GM18951 (cell line): ENCODE measurements at regions not wholly inside any gene's neighbourhood (a gene's known extent, or its start where the extent isn't known, plus 50 kb on each side); places are given as distances from the start of the nearest gene placed in this dataset.

Experiments used
- POLR2A ChIP-seq: IDR thresholded peaks from 4 replicates; pipeline ENCODE4 v1.6.1; 2011; ENCODE audit warnings: mild to moderate bottlenecking; ENCODE audit not compliant: insufficient read length, insufficient read depth; ENCODE audit errors: extremely low read depth
- in situ Hi-C: fragments of 300-500 bp; cut with MboI; formaldehyde crosslinking; loops from one replicate; pipeline ENCODE4 v1.12.0; 2022; ENCODE audit warnings: low sequenced_read_pairs, mixed read lengths, inconsistent platforms; ENCODE audit not compliant: unreplicated experiment

DNA sequence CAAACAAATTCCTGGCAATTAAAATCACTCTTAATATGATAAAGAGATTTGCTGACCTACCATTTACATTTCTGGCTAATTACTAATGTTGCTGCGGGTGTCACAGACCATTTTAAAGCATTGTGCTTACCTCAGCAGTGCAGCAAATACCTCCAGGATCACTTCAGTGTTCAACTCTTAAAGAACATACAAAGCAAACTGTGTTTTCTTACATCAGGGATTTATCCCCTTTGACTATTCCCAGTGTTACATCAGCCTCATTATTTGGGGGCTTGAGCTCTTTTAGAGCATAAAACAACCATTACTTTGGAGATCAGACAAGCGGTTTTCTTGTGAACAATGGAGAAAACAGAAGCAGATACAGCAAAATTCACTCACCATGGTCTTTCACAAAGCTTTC lies 185.4 kb downstream of the LYPLAL1 start:
- in situ Hi-C loops = no loop called here
- no peak for TF ChIP-seq POLR2A

GRCh38 chr1:219358080-219358479 lies 184.4 kb downstream of the LYPLAL1 start:
- in situ Hi-C loops = no loop called here
- TF ChIP-seq POLR2A = no peak

GRCh38 chr1:219354962-219355361 lies 181.3 kb downstream of the LYPLAL1 start:
- in situ Hi-C loops = no loop called here
- TF ChIP-seq POLR2A = no peak

GRCh38 chr1:219352961-219353651 lies 179.4 kb downstream of the LYPLAL1 start:
- TF ChIP-seq POLR2A = no peak
- in situ Hi-C loops = no loop called here

DNA sequence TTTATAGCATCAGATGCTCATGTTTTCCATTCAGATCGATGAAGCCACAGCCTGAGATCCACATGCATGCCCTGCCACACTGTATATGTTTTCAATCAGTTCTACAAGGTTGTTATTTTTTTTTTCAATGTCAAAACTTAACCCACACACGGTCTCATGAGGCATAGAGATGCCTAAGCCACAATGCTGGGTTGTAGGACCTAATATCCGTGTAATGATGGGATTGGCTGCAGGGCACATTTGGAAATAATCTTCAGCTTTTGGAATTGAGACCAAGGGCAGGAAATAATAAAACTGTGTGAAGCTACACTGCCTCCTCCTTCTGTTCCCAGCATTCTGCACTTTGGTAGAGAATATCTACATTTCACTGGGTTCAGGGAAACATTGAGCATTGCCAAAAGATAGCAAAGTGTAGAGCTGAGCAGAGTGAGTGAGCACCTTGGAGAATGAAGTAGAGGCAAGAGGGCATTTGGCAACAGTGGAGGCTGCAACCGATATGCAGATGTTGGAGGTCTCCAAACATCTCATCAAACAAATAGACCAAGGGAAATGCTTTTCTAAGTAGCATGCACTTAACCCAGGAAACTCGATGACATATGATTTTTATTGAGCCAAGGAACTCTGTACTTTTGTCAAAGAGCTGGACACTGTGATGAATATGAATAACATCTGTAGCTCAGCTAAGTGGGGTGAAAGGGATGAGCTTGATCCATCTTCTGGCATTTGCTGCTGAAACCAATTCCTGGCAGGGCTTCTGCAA lies 176.7 kb downstream of the LYPLAL1 start:
- in situ Hi-C loops = no loop called here
- TF ChIP-seq POLR2A = no peak

DNA sequence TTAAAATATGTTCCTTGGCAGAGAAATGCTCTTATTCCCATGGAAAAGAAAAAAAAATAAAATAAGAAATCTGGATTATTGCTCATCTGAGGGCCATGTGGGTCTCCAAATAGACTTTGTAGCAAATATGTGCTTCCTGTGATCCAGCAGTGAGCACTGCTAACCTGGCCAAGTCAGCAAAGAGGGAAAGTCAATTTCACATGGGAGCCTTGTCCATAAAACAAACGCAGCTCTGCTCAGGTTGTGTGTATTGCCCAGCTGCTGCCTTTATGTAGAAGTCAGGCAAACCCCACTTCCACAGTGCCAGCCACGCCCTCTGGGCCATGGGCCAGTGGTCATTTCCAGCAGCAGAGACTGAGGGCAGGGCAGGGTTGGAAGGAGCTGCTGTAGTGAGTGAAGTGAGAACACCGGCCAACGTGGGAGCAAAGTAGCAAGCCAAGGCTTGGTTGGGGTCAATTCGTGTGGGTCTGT lies 174.3 kb downstream of the LYPLAL1 start:
- in situ Hi-C loops = no loop called here
- TF ChIP-seq POLR2A = no peak

GRCh38 chr1:219347376-219347775 lies 173.7 kb downstream of the LYPLAL1 start:
- in situ Hi-C loops = no loop called here
- no peak for TF ChIP-seq POLR2A

DNA sequence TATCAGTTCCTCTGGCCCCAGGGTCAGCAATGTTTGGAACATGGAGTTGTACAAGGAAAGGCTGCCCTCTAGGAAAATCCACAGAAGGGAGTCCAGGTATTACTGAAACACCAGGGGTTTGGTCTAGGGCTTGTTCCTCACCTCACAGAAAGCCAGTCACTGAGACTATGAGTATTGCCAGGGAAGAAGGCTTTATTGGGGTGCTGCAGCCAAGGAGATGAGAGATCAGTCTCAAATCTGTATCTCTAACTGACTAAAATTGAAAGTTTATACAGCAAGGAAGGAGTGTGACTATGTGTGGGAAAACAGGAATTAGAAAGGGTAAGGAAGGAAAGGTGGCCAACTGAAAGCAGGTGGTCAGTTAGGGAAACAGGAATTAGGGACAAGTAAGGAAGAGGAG lies 172.3 kb downstream of the LYPLAL1 start:
- in situ Hi-C loops = no loop called here
- no peak for TF ChIP-seq POLR2A

- in situ Hi-C loops = no loop called here
- no peak for TF ChIP-seq POLR2A
Measured at GRCh38 chr1:219342836-219343235, 169.2 kb downstream of the LYPLAL1 start.

DNA sequence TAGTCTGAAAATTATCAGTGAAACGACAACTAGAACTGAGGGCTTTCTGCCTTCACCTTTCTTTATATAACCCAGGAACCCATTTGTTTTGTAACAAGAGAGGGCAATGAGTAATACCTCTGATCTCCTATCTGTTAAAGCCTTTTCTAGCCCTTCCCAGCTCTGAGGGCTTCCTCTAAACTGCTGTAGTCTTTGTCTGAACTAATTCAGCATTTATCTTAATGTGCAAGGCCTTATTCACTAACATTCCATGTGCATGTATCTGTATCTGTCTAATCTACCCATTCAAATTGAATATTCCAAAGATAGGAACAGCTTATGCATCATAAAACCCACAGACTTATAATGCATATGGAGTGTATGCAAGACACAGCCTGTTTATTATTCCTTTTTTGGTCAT lies 167.1 kb downstream of the LYPLAL1 start:
- in situ Hi-C loops = no loop called here
- TF ChIP-seq POLR2A = no peak

DNA sequence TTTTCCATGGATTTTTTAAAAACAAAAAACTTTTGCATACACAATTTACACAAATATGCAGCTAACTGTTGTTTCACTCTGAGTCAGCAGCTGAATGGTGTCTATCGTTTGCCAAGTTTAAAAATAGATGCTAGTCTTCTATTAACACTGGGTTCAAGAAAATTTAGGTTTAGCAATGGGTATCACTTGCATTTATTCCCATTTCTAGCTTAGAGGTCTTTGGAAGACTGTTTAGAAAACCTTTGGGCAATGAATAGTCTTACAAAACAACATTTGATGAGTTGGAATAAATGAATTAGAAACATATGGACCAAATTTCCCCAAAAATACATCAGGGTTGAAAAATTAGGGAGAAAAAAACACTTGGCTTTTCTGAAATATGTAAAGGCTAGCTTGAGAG lies 165.8 kb downstream of the LYPLAL1 start:
- TF ChIP-seq POLR2A = no peak
- in situ Hi-C loops = no loop called here

DNA sequence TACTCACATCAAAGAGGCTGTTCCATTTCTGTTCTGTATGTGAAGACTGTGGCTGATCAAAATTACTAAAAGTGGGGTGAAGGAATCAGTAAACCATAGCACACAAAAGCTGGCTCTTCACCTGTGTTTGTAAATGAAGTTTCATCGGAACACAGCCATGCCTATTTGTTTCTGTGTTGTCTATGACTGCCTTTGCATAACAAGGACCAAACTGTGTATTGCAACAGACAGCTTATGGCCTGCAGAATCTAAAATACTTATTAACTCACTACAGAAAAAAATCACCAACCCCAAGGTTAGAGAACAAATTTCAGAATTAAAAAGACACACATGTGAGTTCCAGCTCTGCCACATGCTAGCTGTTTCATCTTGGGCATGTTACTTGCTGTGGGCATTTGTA lies 163.9 kb downstream of the LYPLAL1 start:
- TF ChIP-seq POLR2A = no peak

DNA sequence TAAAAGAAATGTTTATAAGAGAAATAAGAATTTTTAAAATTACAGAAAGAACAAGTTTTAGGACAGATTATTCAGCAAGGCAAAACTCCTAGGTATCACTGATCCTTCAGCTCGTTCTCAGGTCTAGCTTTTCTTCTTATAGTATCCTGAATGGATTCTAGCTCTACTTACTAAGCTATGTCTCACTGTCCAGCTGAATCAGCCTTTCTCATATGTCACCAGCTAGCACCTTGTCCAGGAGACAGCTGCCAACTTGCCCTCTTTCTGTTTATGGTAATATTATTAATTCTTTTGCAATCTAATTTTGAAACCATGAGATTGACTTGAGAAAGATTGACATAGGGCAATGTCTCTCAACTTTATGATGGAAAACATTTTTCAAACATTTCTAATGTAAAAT lies 159.9 kb downstream of the LYPLAL1 start:
- TF ChIP-seq POLR2A = no peak
- in situ Hi-C loops = no loop called here

More for the DNA sequence above, 163.9 kb downstream of the LYPLAL1 start:
- in situ Hi-C loops = no loop called here

DNA sequence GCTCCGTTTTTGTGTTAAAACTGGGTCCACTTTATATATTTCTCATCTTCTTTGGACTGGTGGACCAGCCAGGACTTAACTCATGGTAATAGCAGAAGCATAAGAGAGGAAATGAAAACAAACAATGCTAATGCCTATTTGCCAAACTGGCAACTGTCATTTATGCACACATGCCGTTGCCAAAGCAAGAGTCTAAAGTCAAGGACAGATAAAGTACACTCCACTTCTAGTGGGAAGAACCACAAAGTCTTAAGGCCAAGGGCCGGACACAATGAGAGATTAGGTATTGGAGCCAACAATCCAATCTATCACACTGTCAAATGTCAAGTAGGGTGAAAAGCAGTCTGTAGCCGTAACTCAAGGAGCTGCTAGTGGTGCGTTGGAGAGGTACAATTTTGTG lies 157.7 kb downstream of the LYPLAL1 start:
- in situ Hi-C loops = no loop called here
- TF ChIP-seq POLR2A = no peak
